ENCODE measurements at regions not wholly inside any gene's neighbourhood (a gene's known extent, or its start where the extent isn't known, plus 50 kb on each side); places are given as distances from the start of the nearest gene placed in this dataset.

DNA sequence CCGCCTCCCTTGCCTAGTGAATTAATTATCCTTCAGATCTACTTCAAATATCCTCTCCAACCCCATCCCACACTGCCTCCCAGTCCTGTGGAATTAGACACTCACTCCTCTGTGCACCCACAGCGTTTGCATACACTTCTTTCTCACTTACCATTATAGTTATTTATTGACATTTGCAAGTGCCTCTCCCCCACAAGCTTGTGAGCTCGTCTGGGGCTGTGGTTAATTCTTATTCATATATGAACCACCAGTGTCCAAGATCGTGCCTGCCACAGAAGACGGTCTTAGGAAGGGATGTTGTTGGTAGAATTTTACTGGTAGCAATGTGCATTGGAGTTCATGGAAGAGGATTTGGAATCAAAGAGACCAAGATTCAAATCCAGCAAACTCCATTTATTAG lies 68.1 kb upstream of the AOAH start:
- TF ChIP-seq SP1 (IDR thresholded peaks at IDR 0.05), result no peak
- TF ChIP-seq CTBP1 (IDR thresholded peaks at IDR 0.05; ENCODE audit: borderline replicate concordance), result no peak
- TF ChIP-seq ARNT (IDR thresholded peaks at IDR 0.05), result no peak
- TF ChIP-seq FOXA1 (IDR thresholded peaks at IDR 0.05), result no peak
- no peak for TF ChIP-seq FOXM1 (IDR thresholded peaks at IDR 0.05; ENCODE audit: borderline replicate concordance)
- TF ChIP-seq, protein P1, sequence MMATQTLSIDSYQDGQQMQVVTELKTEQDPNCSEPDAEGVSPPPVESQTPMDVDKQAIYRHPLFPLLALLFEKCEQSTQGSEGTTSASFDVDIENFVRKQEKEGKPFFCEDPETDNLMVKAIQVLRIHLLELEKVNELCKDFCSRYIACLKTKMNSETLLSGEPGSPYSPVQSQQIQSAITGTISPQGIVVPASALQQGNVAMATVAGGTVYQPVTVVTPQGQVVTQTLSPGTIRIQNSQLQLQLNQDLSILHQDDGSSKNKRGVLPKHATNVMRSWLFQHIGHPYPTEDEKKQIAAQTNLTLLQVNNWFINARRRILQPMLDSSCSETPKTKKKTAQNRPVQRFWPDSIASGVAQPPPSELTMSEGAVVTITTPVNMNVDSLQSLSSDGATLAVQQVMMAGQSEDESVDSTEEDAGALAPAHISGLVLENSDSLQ (IDR thresholded peaks at IDR 0.05), result no peak
